Lower leg skin (tissue), 3 donors: ENCODE measurements at regions not wholly inside any gene's neighbourhood (a gene's known extent, or its start where the extent isn't known, plus 50 kb on each side); places are given as distances from the start of the nearest gene placed in this dataset.

ENCODE experiments used
- POLR2A ChIP-seq, 2 donors: fragments of 450-650 bp; IDR thresholded peaks; one replicate each; pipeline ENCODE4 v1.6.1; 2016 to 2017; ENCODE audit warnings: antibody characterized with exemption in 2 of 2, mild to moderate bottlenecking in 1 of 2, moderate library complexity in 1 of 2
- TF ChIP-seq, protein P1 (sequence below), 3 donors: fragments of 450-650 bp; IDR thresholded peaks; one replicate each; pipeline ENCODE4 v1.5.1; 2016; ENCODE audit warnings: antibody characterized with exemption in 3 of 3, mild to moderate bottlenecking in 3 of 3, moderate library complexity in 2 of 3

DNA sequence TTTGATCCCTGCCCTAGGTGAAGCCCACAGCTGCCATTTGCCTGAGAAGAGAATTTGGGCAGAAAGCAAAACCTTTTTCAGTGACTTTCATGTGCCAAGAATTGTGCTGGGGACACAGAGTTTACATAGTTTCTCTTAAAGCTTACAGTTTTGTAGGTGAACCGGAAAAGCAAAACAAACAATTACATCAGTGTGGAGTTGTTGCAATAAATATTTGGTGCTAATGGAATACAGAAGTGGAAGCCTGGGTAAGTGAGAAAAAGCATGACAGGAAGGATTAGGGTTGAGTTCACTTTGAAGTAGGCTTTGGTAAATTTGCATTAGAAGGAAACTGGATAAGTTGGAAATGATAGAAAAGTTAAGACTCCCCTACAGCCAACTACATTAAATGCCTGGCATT lies 82.7 kb downstream of the RASSF10 start:
- TF ChIP-seq, protein P1, sequence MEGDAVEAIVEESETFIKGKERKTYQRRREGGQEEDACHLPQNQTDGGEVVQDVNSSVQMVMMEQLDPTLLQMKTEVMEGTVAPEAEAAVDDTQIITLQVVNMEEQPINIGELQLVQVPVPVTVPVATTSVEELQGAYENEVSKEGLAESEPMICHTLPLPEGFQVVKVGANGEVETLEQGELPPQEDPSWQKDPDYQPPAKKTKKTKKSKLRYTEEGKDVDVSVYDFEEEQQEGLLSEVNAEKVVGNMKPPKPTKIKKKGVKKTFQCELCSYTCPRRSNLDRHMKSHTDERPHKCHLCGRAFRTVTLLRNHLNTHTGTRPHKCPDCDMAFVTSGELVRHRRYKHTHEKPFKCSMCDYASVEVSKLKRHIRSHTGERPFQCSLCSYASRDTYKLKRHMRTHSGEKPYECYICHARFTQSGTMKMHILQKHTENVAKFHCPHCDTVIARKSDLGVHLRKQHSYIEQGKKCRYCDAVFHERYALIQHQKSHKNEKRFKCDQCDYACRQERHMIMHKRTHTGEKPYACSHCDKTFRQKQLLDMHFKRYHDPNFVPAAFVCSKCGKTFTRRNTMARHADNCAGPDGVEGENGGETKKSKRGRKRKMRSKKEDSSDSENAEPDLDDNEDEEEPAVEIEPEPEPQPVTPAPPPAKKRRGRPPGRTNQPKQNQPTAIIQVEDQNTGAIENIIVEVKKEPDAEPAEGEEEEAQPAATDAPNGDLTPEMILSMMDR (IDR thresholded peaks at IDR 0.05), result no peak
- no peak for TF ChIP-seq POLR2A (IDR thresholded peaks at IDR 0.05)
